ENCODE measurements at regions not wholly inside any gene's neighbourhood (a gene's known extent, or its start where the extent isn't known, plus 50 kb on each side); places are given as distances from the start of the nearest gene placed in this dataset.

GRCh38 chr1:98044071-98044697 lies 123.3 kb upstream of the DPYD start:
- TF ChIP-seq CTCF (conservative IDR thresholded peaks at IDR 0.05; ENCODE audit: low read depth, low read length) = no peak
- no peak for TF ChIP-seq EZH2 (IDR thresholded peaks at IDR 0.05; ENCODE audit: borderline replicate concordance, low read depth, low read length, poor library complexity, severe bottlenecking)

Data from A673 (cell line).